Non-pigmented ciliary epithelial cell (primary cell): ENCODE measurements at regions not wholly inside any gene's neighbourhood (a gene's known extent, or its start where the extent isn't known, plus 50 kb on each side); places are given as distances from the start of the nearest gene placed in this dataset.

Source experiments
- DNase-seq: peaks from one replicate; pipeline ENCODE4 v3.0.0-alpha.2; 2010; ENCODE audit warnings: low read depth

DNA sequence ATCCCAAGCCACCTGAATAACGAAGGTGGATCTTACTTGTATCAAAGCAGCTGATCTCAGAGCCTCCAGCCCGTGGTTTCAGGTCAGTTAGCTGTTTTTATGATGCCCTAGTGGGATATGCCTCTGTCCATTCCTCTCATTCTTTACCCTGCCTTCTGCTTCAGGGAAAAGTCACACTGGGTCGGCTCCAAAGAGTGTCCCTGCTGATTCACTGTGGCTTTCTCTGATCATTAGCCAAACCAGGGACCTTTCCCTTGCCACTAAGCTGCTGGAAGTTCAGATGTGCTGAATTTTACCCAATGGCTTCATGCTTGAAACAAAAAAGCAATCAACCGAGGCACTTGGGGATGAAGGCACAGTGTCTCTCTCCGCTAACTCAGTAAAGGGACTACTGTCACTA lies 170.2 kb upstream of the SALL1 start:
- no peak for DNase-seq

- no peak for DNase-seq
Measured at GRCh38 chr16:51317575-51317974, 166.5 kb upstream of the SALL1 start.

GRCh38 chr16:51313198-51313597 lies 162.1 kb upstream of the SALL1 start:
- no peak for DNase-seq

GRCh38 chr16:51312363-51313150 lies 161.5 kb upstream of the SALL1 start:
- DNase-seq = no peak

DNA sequence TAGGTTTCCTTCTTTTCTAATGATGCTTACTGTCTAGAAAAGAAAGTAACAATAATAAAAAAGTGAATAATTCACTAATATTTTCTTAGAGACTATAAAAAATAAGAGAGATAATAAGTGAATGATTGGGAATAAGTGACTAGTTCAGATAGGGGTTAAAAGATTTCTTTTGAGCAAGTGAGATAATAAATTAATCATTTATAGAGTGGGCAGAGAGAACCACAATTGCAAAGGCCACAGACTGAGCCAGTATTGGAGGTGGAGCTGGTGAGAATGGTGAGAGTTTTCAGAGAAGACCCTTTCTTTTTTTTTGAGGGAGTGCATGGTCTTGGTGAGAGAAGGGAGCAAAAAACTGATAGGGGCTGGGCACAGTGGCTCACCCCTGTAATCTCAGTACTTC lies 159.1 kb upstream of the SALL1 start:
- no peak for DNase-seq

GRCh38 chr16:51306886-51307595 lies 156.0 kb upstream of the SALL1 start:
- no peak for DNase-seq

GRCh38 chr16:51306116-51306515 lies 155.0 kb upstream of the SALL1 start:
- no peak for DNase-seq

DNA sequence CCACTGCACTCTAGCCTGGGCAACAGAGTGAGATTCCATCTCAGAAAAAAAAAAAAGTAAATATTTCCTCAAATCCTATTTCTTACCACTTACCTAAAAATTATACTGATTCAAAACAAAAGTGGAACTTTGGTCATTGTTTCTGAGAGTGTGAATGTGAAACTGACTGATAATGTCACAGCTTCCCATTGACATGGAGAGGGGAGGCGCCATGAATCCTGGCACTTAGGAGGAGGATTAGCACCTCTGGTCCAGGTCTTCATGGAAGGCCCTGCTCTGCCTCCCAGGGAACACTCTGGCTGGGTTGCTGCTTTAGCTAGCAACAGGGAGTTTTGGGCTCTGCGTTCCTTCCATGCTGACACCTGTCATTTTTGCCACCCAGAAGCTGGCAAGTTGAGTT lies 154.3 kb upstream of the SALL1 start:
- DNase-seq = no peak

DNA sequence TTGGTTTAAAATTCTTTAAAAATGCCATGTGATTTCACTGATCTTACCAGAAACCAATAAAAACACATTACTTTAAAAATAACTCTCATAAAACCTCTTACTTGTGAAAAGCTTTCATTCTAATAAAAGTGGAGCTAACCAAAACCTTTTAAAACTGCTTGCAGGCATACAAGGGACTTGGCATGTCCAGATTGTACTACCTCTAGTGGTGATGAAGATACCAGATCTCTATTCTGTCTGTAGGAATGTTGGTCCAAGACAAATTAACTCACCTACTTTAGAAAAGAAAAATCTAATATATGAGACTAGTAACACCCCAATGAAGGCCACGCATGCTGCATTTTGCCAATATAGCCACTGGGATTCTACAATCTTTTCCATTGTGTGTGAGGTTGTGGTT lies 151.0 kb upstream of the SALL1 start:
- no peak for DNase-seq

DNA sequence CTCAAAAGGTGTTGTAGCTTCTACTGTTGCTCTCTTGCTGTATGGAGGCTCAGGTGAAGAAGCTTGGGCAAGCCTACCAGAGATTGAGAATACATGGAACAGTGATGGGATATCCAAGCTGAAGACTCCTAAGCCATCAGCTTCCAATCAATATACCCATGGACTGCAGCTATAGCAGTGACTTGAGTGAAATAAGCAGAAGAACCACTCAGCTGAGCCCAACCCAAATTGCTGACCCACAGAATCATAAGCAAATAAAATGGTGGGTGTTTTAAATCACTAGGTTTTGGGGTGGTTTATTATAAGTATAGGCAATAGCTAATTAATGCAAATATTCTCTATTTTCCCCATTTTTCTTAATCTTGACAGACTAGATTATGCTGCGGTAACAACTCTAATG lies 147.7 kb upstream of the SALL1 start:
- no peak for DNase-seq

- DNase-seq = no peak
Measured at GRCh38 chr16:51290442-51291285, 139.6 kb upstream of the SALL1 start.

DNA sequence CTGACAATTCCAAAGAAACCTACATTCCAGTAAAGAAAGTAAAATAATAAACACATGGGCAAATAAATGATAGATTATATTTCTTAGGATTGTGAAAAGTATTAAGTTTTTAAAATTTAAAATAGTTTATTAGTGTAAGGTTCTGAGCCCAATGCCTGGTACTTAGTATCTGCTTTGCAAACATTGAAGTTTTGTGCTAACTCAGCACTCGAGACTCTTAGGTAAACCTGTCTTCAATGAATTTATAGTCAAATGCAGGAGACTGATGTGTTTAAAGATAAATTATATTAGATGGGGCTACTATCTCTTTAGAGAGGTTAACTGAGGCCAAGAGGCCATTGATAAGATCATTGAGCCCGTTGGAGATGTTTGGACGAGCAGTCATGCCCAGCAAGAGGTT lies 138.3 kb upstream of the SALL1 start:
- DNase-seq = no peak

DNA sequence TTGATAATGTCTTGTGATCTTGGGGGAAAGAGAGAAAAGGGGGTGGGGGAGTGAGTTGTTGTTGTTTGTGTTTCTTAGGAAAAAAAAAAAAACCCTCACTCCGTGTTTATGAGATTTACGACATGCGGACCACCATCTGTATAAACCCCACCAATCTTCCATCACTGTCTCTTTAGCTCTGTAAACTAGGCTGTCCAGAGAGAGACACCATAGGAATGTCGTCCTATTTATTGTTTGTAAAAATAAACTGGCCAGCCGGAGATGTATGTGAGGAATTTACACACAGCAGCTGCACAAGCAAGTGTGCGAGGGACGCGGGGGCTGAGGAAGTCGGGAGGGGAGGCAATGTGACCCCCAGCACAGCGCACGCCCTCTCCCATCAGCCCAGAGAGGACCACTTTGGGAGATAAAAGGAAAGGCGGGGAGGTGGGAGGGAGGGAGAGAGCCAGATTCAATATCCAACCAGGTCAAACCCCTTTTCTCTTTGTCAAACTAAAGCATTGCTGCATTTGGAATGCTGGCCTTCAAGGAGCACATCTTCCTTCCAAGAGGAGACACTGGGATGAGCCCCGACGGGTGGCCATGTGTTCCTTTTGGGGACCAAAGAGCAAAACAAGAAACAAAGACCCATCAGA lies 136.2 kb upstream of the SALL1 start:
- no peak for DNase-seq

- DNase-seq = no peak
Measured at GRCh38 chr16:51286272-51286671, 135.2 kb upstream of the SALL1 start.

GRCh38 chr16:51276336-51276735 lies 125.3 kb upstream of the SALL1 start:
- DNase-seq = no peak

DNA sequence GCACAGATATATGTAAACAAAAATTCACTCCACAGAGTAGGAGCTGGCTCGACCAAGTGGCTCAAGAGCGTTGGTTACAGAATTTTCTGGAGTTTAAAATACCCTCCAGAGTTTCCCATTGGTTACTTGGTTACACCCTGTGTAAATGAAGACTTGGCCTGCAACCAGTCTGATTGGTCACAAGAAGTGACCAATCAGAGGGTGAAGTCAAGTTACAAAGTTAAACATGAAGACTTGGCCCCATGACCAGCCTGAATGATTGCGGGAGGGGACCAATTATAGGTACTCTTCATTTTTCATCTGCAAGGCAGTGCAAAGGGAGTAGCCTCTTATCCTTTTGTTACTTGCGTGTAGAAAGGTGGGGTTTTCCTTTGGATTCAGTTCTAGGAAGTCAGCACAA lies 121.3 kb upstream of the SALL1 start:
- no peak for DNase-seq

GRCh38 chr16:51271156-51271701 lies 120.2 kb upstream of the SALL1 start:
- no peak for DNase-seq

DNA sequence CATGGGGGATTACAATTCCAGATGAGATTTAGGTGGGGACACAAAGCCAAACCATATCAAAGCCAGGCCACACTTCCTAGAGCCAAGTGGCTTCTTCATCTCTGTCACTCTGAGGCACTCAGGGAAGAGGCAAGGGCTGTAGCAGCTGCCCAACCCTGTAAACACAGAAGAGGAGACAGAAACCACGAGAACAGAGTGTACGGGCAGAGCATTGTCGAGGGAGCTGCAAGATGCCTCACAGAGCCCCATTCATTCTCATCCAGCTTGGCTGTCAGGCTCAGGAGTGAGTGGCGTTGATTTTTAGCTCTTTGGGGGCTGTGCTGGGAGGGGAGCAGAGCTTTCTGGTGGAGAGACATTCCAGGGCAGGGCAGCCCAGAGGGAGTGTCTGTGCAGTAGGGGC lies 117.2 kb upstream of the SALL1 start:
- no peak for DNase-seq

DNA sequence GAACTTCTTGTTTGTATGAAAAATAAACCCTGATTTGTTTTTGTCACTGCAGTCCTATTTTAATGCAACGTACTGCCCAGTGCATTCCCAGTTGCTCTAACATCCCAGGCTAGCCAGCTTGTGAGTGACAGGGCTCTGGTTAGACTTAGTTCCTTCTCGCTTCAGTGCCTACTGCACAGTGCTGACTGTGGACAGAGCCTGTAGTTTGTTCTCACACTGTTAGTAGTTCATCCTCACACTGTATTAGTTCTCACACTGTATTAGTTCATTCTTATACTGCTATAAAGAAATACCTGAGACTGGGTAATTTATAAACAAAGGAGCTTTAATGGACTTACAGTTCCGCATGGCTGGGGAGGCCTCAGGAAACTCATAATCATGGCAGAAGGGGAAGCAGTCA lies 116.6 kb upstream of the SALL1 start:
- DNase-seq = no peak

DNA sequence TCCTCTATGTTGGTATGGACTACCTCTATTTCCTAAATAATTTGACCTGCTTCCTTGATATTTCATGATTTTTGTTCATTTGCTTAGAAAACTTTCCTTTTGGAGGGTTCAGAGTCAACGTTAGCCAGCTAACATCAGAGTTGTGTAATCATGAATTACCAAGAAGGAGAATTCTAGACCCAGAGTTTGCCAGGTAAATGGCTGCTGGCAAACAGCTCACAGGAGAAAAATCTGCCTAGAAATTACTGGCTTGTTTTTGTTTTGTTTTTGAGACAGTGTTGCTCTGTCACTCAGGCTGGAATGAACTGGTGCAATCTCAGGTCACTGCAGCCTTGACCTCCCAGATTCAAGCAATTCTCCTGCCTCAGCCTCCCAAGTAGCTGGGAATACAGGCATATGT lies 111.4 kb upstream of the SALL1 start:
- DNase-seq = no peak

- DNase-seq = no peak
Measured at GRCh38 chr16:51261919-51262318, 110.8 kb upstream of the SALL1 start.

DNA sequence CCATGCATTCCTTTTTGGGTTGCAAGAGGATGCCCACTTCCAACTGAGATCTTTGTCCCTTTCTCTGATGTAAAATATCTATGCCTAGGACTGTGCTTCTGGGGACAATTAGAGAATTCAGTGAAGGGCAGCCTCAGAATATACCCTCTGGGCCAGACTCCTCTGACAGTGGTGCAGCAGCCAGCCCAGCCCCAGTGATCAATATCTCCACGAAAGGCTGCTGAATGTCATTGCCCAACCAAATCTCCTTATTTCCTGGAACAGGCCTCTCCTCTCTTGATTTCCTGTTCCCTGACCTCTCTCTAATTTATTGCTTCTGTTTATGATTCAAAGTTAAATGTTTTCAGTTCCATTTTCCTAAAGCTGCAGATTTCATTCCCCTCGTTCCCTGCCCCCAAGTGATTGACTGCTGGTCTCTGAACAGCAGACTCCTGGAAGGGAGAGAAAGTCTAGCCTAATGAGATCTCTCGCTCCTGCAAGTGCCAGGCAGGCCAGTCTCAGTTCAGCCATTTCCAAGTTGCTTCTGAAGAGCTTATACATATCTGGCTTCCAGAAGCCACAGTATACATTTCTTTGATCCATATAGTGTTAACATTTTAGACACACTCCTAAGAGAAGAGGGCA lies 104.4 kb upstream of the SALL1 start:
- DNase-seq = no peak
